LoVo (cell line): ENCODE measurements at regions not wholly inside any gene's neighbourhood (a gene's known extent, or its start where the extent isn't known, plus 50 kb on each side); places are given as distances from the start of the nearest gene placed in this dataset.

Experiments
- DNase-seq: peaks from one replicate; pipeline ENCODE4 v3.0.0-alpha.2; 2016; ENCODE audit warnings: low spot score

- DNase-seq = no peak
These were observed 97.6 kb upstream of the SLITRK6 start for GRCh38 chr13:85896516-85897450.

- no peak for DNase-seq
These were observed 88.2 kb upstream of the SLITRK6 start for GRCh38 chr13:85887406-85887805.

- DNase-seq = no peak
These were observed 79.8 kb upstream of the SLITRK6 start for GRCh38 chr13:85879014-85879413.

GRCh38 chr13:85864963-85865530 is 65.8 kb upstream of the SLITRK6 start:
- no peak for DNase-seq

- no peak for DNase-seq
These were observed 54.9 kb upstream of the SLITRK6 start for GRCh38 chr13:85853901-85854663.

GRCh38 chr13:85853161-85853894 is 54.1 kb upstream of the SLITRK6 start:
- no peak for DNase-seq
